HG03565 (cell line): ENCODE measurements at regions not wholly inside any gene's neighbourhood (a gene's known extent, or its start where the extent isn't known, plus 50 kb on each side); places are given as distances from the start of the nearest gene placed in this dataset.
"Not testable (repeated sequence)": the region's sequence is repeated elsewhere in the genome, so short reads cannot be mapped to it uniquely, and the experiment has no call there.

Experiments
- ATAC-seq: cut with Tn5 transposase; IDR thresholded peaks from one replicate; pipeline ENCODE4 v1.9.1; 2021; ENCODE audit warnings: mild to moderate bottlenecking, moderate library complexity; ENCODE audit not compliant: unreplicated experiment

DNA sequence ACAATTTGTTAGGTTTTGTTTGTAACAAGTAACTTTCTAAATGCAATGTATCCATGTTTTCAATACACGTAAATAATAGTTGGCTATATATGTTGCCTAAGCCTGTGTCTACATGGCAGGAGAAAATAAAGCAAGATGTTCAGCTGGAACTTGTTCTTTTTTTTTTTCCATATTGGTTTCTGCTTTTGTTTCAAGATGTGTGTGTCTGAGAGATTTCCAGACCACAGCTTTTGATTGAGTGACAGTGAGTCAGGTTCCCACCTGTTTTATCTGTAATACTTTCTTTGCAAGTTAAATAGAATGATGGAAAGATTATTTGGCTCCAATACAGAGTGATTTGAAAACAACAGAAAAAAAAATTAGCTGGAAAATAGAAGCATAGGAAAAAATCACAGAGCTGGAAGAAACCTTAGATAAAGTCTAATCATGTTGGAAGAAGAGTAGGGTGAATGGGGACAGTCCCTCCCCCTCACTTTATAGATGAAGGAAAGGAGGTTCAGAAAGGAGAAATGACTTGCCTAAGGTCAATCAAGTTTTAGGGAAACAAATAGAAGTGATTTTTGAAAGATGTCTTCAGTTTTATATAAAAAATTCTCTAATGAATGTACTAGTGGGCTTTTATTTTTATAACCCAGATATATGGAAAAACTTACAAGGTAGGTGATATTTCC is 150.9 kb upstream of the STMND1 start:
- ATAC-seq = no peak

GRCh38 chr6:16950302-16950701 is 151.5 kb upstream of the STMND1 start:
- ATAC-seq = no peak

DNA sequence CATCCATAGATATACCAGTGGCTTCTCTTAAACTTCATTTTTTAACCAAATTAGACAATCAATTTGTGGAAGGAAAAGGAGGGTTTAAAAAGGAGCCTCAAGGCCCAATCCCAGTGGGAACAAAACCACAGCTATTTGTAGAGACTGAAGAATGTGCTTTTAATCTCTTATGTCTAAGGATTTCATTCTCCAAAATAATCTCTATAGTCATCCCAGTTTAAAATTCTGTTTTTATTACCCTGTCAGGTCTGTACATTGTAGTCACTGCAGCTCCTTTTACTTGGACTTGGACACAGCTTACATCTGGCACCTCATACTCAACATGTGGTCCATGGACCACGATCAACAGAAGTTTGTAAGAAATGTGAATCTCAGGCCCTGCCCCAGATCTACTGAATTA is 152.1 kb upstream of the STMND1 start:
- no peak for ATAC-seq

DNA sequence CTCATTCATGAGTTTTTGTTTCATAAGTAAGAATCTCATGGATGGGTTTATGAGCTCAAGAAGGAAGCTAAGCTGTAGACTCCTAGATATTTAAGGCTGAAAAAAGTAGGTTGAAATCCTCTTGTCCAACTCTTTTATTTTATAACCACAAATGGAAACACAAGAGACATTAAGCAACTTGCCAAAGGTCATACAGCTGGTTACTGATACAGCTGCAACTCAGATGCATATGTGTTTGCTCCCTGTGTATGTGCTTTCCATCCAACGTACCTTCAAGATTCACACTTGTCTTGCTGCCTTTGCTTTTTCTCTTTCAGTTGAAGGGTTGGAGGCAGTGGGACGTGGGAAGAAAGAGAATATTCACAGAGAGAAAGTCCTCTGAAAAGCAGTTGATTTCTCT is 153.5 kb upstream of the STMND1 start:
- no peak for ATAC-seq

DNA sequence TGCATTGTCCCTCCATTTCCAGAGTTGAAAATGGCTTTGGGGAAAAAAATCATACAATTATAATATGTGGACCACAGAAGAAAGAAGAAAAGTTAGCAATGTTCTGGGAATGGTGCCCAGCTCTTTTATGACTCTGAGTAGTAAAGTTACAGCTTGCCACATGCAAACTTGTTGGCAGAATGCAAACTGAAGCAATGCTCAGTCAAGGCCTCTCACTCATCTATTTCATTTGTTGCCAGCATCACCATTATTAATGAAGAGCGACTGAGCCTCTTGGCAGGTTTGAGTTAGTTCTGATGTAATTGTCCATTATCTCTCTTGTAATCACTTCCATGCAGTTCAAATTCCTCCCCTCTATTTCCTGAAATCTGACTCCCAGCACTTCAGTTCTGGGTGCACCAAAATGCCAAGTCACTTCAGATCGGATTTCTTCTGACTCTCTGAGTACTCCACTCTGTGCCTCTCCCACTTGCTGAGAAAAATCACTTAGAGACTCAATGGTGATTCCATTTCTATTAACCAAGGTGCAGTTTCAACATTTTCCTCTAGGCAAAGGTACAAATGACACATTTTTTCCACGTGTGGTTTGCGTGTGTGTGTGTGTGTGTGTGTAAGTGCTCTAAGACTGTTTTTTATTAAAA is 154.4 kb upstream of the STMND1 start:
- no peak for ATAC-seq

DNA sequence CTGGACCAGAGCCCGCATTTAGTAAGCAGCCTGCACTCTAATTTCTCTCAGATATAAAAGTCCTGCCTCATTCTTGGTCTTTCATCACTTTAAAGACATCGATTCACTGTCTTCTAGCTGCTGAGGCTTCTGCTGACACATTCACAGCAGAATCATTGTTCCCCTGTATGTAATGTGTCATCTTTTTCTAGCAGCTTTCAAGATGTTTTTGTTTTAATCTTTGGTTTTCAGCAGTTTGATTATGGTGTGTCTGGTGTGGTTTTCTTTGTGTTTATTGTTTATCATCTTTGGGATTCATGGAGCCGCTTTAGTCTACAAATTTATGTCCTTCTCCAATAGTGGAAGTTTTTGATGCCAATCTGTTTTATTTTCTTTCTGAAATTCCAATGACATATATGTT is 157.3 kb upstream of the STMND1 start:
- ATAC-seq = no peak

GRCh38 chr6:16939839-16940238 is 162.0 kb upstream of the STMND1 start:
- no peak for ATAC-seq

- ATAC-seq = no peak
Measured at GRCh38 chr6:16939351-16939750, 162.5 kb upstream of the STMND1 start.

DNA sequence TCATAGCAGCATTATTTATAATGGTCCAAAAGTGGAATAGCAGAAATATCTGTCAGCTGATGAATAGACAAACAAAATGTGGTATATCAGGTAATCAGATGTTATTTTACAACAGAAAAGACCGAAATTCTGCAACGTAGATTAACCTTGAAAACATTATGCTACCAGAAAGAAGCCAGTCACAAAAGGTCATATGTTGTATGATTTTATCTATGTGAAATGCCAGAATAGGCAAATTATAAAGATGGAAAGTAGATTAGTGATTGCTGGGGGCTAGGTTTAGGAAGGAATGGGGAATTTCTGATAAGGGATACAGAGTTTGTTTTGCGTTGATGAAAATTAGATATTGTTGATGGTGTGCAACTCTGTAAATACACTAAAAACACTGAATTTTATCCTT is 165.0 kb upstream of the STMND1 start:
- no peak for ATAC-seq

DNA sequence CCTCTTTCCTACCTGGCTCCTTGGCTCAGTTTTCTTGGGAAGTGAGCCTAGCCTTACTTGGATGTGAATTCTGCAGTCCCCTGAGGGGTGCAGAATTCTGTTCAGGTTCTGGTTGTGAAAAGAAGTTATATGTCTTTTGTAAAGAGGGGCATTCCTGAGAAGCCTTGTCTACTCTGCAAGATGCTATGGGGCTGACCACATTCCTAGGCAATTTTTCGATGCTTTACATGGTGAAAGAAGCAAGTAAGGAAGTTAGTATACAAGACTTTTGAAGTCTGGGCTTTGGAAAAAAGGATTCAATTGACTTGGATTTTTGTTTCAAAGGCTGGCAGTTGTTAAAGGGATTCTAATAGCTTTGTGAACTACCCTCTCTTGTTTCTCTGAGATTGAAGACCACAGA is 167.9 kb upstream of the STMND1 start:
- no peak for ATAC-seq

- no peak for ATAC-seq
Measured at GRCh38 chr6:16933532-16933931, 168.3 kb upstream of the STMND1 start.

DNA sequence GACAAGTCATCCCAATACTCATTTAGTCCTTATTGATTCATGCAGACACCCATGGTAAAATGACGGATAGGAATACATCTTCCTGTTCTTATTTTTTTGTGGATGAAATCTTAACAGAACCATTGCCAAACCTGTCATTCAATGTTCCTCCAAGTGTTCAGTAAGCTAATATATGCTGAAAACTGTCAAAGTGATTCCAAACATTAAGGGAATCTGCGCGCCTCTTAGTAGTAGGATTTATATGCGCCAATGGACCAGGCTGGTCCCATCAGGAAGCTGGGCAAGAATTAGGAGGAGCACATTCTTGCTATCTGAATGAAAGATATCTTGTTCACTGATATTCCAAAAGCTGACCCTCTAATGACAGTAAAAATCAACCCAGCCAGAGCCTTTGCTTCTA is 168.9 kb upstream of the STMND1 start:
- ATAC-seq = no peak

DNA sequence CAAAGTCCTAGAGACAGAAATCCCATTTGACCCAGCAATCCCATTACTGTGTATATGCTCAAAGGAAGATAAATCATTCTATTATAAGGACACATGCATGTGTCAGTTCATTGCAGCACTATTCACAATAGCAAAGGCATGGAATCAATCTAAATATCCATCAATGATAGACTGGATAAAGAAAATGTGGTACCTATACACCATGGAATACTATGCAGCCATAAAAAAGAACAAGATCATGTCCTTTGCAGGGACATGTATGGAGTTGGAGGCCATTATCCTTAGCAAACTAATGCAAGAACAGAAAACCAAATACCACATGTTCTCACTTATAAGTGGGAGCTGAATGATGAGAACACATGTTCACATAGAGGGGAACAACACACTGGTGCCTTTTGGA is 169.8 kb upstream of the ATXN1 start:
- not testable (repeated sequence) for ATAC-seq

DNA sequence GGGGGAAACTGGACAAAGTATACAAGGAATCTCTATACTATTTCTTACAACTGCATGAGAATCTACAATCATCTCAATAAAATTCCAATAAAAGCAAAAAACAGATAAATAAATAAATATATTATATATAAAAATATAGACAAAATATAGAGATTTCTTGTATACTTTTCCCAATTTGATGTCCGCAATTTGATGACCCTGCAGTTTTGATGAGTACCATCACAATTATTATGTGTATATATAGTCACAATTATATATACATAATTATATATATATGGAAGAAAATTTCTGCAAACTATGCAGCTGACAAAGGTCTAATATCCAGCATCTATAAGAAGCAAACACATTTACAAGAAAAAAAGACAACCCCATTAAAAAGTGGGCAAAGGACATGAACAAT is 169.2 kb upstream of the ATXN1 start:
- no peak for ATAC-seq

DNA sequence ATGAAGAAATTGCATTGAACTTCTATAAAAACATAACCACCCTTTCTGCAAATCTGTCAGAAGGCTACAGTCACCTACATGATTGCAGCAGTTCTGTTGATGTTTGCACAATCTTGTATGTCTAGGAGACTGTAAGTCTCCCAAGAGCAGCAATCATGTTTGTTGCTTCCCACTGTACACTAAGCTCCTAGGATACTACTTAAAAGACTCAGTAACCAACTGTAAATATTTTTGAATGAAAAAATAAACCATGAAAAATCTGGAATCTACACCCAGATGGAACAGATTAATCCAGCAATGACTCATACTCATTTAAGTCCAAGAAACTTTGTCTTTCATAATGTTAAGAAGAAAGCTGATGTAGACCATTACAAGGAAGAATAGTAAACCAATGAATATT is 168.5 kb upstream of the ATXN1 start:
- ATAC-seq = no peak

- no peak for ATAC-seq
Measured at GRCh38 chr6:16928387-16928786, 167.1 kb upstream of the ATXN1 start.

DNA sequence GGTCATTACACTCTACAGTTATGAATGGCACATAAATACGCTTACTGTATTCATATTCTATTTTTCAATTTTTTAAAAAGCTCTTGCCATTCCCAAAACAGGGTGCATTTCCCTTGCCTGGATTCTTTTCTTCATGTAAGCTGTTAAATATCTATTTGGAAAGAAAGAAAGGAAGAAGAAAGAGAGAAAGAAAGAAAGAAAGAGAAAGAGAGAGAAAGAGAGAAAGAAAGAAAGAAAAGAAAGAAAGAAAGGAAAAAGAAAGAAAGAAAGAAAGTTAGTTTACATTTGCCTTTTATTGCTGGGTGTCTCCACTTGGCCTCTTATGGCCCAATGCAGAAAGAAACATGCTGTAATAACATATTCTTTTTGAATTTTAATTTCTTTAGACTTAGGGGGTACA is 165.9 kb upstream of the ATXN1 start:
- ATAC-seq = no peak

DNA sequence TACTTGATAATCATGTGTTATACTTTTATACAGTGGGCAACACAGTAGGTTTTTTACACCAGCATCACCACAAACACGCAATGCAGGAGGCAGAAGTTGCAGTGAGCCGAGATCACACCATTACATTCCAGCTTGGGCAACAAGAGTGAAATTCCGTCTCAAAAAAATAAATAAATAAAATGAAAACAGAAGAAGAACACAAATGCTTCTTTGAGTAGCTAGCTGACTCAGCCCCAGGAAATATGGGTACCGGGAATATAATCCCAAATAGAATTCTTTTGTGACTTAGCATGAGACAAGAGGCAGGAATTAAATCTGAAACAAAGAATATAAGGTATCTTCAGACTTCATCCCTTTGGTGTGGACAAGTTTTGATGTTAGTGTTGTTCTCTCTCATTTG is 164.2 kb upstream of the ATXN1 start:
- no peak for ATAC-seq

GRCh38 chr6:16922282-16922681 is 161.0 kb upstream of the ATXN1 start:
- ATAC-seq = no peak

DNA sequence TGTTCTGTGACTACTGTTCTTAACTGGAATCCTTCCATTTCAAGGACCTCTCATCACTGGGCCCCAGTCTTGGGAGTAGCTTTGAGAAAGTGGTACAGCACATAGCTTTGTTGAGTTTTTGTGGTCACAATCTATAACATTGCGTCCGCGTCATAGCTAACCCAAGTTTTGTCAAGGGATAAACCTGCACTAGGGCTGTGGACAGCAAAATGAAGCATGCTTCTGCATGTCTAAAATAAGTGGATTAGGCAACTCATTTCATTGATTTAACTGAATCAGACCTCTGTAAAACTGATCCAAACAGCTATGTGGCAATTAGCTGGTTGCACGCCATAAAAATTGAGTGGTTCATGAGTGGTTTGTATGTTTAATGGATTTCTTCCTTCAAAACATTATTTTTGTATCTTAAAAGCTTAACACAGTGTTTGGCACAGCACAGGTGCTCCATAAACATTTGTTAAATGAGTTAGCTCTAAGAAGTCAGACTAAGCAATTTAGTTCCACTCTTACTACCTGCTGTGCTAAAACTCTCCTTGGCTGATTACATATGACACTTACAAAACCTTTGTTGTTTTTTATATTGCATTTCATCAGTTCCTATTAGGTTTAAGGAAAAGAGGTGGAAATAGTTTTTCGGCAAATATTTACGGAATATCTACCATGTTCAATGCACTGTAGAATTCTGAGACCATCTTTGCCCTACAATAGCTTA is 160.3 kb upstream of the ATXN1 start:
- ATAC-seq = no peak

DNA sequence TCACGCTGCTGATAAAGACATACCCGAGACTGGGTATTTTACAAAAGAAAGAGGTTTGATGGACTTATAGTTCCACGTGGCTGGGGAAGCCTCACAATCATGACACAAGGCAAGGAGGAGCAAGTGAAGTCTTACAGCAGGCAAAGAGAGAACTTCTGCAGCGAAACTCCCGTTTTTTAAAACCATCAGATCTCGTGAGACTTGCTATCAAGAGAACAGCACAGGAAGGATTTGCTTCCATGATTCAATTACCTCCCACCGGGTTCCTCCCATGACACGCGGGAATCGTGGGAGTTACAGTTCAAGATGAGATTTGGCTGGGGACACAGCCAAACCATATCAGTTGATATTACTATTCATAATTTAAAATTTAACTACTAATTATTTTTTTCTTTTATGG is 157.3 kb upstream of the ATXN1 start:
- ATAC-seq = no peak

DNA sequence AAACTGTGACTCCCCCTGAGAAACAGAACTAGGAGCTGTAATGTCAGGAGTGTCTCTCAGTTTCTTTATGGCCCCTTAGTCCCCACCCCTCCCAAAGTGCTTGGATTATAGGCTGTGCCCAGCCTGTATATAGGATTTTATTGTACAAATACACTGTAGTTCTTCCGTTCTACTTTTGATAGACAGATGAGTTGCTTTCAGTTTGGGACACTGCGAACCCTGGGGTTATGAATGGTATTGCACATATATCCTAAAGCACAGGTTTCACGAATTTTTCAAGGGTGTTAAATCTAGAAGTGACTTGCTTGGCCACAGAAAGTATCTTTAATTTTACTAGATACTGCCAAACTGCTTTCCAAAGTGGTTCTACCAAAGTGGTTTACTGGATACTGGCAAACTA is 152.9 kb upstream of the ATXN1 start:
- ATAC-seq = no peak
